SK-N-SH (cell line): ENCODE measurements at regions not wholly inside any gene's neighbourhood (a gene's known extent, or its start where the extent isn't known, plus 50 kb on each side); places are given as distances from the start of the nearest gene placed in this dataset.

Experiments used
- CTCF ChIA-PET: fragments of 300-600, 350-600 bp; formaldehyde crosslinking; extraction: SDS; loops from one replicate; lab custom pipeline; 2021; lab: Yijun Ruan, JAX
- POLR2A ChIA-PET: fragments of 350-600 bp; sonication (Branson Sonifier 250); formaldehyde crosslinking; extraction: SDS; loops from one replicate; lab custom pipeline; 2020; ENCODE audit warnings: antibody characterized with exemption, inconsistent platforms; lab: Yijun Ruan, JAX
- DNase-seq: peaks from one replicate; pipeline ENCODE4 v3.0.0; 2012
- H2AFZ ChIP-seq: fragments of 200-600 bp; sonication (generic); 2 replicates; pipeline ENCODE4 v1.8.1; 2016; ENCODE audit warnings: antibody characterized with exemption, mild to moderate bottlenecking, low read depth
- H3F3A ChIP-seq: fragments of 200-600 bp; sonication (generic); replicated peaks from 2 replicates; pipeline ENCODE3; 2016; ENCODE audit warnings: antibody characterized with exemption, mild to moderate bottlenecking; ENCODE audit not compliant: insufficient read depth
- H3K27ac ChIP-seq, 2 experiments: fragments of 200-500 bp in 1 of 2; fragments of 200-600 bp in 1 of 2; sonication (Bioruptor generic) in 1 of 2; sonication (generic), shearing (Covaris generic) in 1 of 2; 2 replicates each; pipeline versions ENCODE4 v1.5.1 to v1.6.1; 2014 to 2016; ENCODE audit warnings: low read depth in 2 of 2, inconsistent platforms in 1 of 2, low read length in 1 of 2, mild to moderate bottlenecking in 1 of 2, mixed read lengths in 1 of 2
- H3K27me3 ChIP-seq: fragments of 200-600 bp; sonication (generic), shearing (Covaris generic); 2 replicates; pipeline ENCODE4 v1.6.1; 2016; ENCODE audit warnings: mixed run types; ENCODE audit not compliant: insufficient read depth
- H3K36me3 ChIP-seq, 2 experiments: fragments of 200-500 bp in 1 of 2; fragments of 200-600 bp in 1 of 2; sonication (Bioruptor generic) in 1 of 2; sonication (generic) in 1 of 2; replicated peaks in 1 of 2; 2 replicates each; pipeline versions ENCODE3 to v1.5.1; 2014 to 2016; ENCODE audit warnings: low read length in 1 of 2, mild to moderate bottlenecking in 1 of 2; ENCODE audit not compliant: insufficient read depth in 2 of 2, control insufficient read depth in 1 of 2
- H3K4me1 ChIP-seq, 2 experiments: fragments of 200-500 bp in 1 of 2; fragments of 200-600 bp in 1 of 2; sonication (Bioruptor generic) in 1 of 2; sonication (generic), shearing (Covaris generic) in 1 of 2; 2 replicates each; pipeline versions ENCODE4 v1.5.1 to v1.6.1; 2014 to 2016; ENCODE audit warnings: low read depth in 1 of 2, low read length in 1 of 2, mixed run types in 1 of 2; ENCODE audit not compliant: insufficient read depth in 2 of 2, control insufficient read depth in 1 of 2
- H3K4me2 ChIP-seq: fragments of 200-600 bp; sonication (generic), shearing (Covaris generic); 2 replicates; pipeline ENCODE4 v1.6.1; 2017; ENCODE audit warnings: mixed run types
- H3K4me3 ChIP-seq, 2 experiments: fragments of 200-500 bp in 1 of 2; fragments of 200-600 bp in 1 of 2; sonication (Bioruptor generic) in 1 of 2; sonication (generic), shearing (Covaris generic) in 1 of 2; 2 replicates each; pipeline versions ENCODE4 v1.5.1 to v1.8.1; 2014 to 2016; ENCODE audit warnings: low read depth in 2 of 2, inconsistent platforms in 1 of 2, low read length in 1 of 2, mild to moderate bottlenecking in 1 of 2, mixed read lengths in 1 of 2, moderate library complexity in 1 of 2
- H3K79me2 ChIP-seq: fragments of 200-600 bp; sonication (generic); 2 replicates; pipeline ENCODE4 v1.8.1; 2017; ENCODE audit warnings: mild to moderate bottlenecking; ENCODE audit not compliant: insufficient read depth
- H3K9ac ChIP-seq: fragments of 200-600 bp; sonication (generic); 2 replicates; pipeline ENCODE4 v1.6.1; 2017; ENCODE audit warnings: mixed run types
- H3K9me2 ChIP-seq: fragments of 200-600 bp; sonication (generic); 2 replicates; pipeline ENCODE4 v1.6.1; 2017; ENCODE audit warnings: mixed run types
- H3K9me3 ChIP-seq: fragments of 200-600 bp; sonication (generic); 2 replicates; pipeline ENCODE4 v1.6.1; 2017; ENCODE audit warnings: mixed run types, mild to moderate bottlenecking, moderate library complexity
- H4K20me1 ChIP-seq: fragments of 200-600 bp; sonication (generic); 2 replicates; pipeline ENCODE4 v1.6.1; 2017; ENCODE audit warnings: mild to moderate bottlenecking, mixed run types; ENCODE audit not compliant: insufficient read depth
- CTCF ChIP-seq: fragments of 200-600 bp; sonication (generic); IDR thresholded peaks from 2 replicates; pipeline ENCODE4 v1.6.1; 2017; ENCODE audit warnings: antibody characterized with exemption, mild to moderate bottlenecking, moderate library complexity
- EP300 ChIP-seq, 2 experiments: IDR thresholded peaks; 2 replicates each; pipeline versions ENCODE4 v1.4.0 to v1.6.1; 2012; ENCODE audit warnings: borderline replicate concordance in 1 of 2, low read depth in 1 of 2, low read length in 1 of 2
- FOXJ3 ChIP-seq: sonication (generic); formaldehyde crosslinking; IDR thresholded peaks from 2 replicates; pipeline ENCODE4 v1.5.1; 2020; ENCODE audit warnings: mild to moderate bottlenecking, missing genetic modification reagents
- FOXM1 ChIP-seq: IDR thresholded peaks from 2 replicates; pipeline ENCODE4 v1.4.0; 2012; ENCODE audit warnings: low read depth, mild to moderate bottlenecking
- GABPA ChIP-seq: IDR thresholded peaks from 2 replicates; pipeline ENCODE4 v1.4.0; 2012; ENCODE audit warnings: low read depth, mild to moderate bottlenecking
- IRF3 ChIP-seq: fragments of 150-350 bp; IDR thresholded peaks from 2 replicates; pipeline ENCODE4 v1.6.1; 2016; ENCODE audit warnings: mild to moderate bottlenecking, low read depth, low read length
- JUND ChIP-seq: IDR thresholded peaks from 2 replicates; pipeline ENCODE4 v1.4.0; 2012
- MEF2A ChIP-seq: IDR thresholded peaks from 2 replicates; pipeline ENCODE4 v1.4.0; 2012; ENCODE audit warnings: low read depth, borderline replicate concordance
- MXI1 ChIP-seq: IDR thresholded peaks from 2 replicates; pipeline ENCODE4 v1.6.1; 2012; ENCODE audit warnings: mild to moderate bottlenecking, low read depth, low read length, improper control_type of control experiment
- RAD21 ChIP-seq: IDR thresholded peaks from 2 replicates; pipeline ENCODE4 v1.6.1; 2012; ENCODE audit warnings: mild to moderate bottlenecking, low read length
- REST ChIP-seq: IDR thresholded peaks from 2 replicates; pipeline ENCODE4 v1.6.1; 2012; ENCODE audit warnings: mild to moderate bottlenecking, low read depth, low read length, moderate library complexity
- SIN3A ChIP-seq: IDR thresholded peaks from 2 replicates; pipeline ENCODE4 v1.6.1; 2012; ENCODE audit warnings: low read depth, mild to moderate bottlenecking, low read length, moderate library complexity, borderline replicate concordance
- SMC3 ChIP-seq: IDR thresholded peaks from 2 replicates; pipeline ENCODE4 v1.6.1; 2012; ENCODE audit warnings: low read depth, low read length, improper control_type of control experiment
- TEAD4 ChIP-seq: IDR thresholded peaks from 2 replicates; pipeline ENCODE4 v1.4.0; 2012; ENCODE audit warnings: mild to moderate bottlenecking, borderline replicate concordance; ENCODE audit not compliant: insufficient read depth
- USF1 ChIP-seq: IDR thresholded peaks from 2 replicates; pipeline ENCODE4 v1.4.0; 2012; ENCODE audit warnings: low read depth, borderline replicate concordance
- USF2 ChIP-seq: fragments of 150-350 bp; IDR thresholded peaks from 2 replicates; pipeline ENCODE4 v1.6.1; 2017; ENCODE audit warnings: antibody characterized with exemption, low read length, low read depth, borderline replicate concordance
- YY1 ChIP-seq: IDR thresholded peaks from 2 replicates; pipeline ENCODE4 v1.4.0; 2012; ENCODE audit warnings: low read depth, mild to moderate bottlenecking
- ZBTB33 ChIP-seq: IDR thresholded peaks from 2 replicates; pipeline ENCODE4 v1.4.0; 2012; ENCODE audit warnings: low read depth, borderline replicate concordance
- WGBS: methylation state at CpG from one replicate; pipeline ENCODE4 v1.1.6; 2017; ENCODE audit warnings: low lambda C conversion rate; 5-methylcytosine and 5-hydroxymethylcytosine counted together

- no peaks in the 10 kb centered on the region for H3K79me2 ChIP-seq
- H4K20me1 ChIP-seq: no peaks in the 10 kb centered on the region
- H3K27ac ChIP-seq: no peak overlapping the region
- H3F3A ChIP-seq: no peaks in the 10 kb centered on the region
- CTCF ChIA-PET: interaction anchor here (1.2 kb wide), 1 partner anchor 10 kb away, joined by 3 read pairs; no protein-coding TSS in a partner anchor
- no peaks in the 10 kb centered on the region for H3K9me3 ChIP-seq
- no peak overlapping the region for H3K4me3 ChIP-seq
- H3K9me2 ChIP-seq: no peaks in the 10 kb centered on the region
- H3K27me3 ChIP-seq: no peaks in the 10 kb centered on the region
- no peaks in the 10 kb centered on the region for H3K36me3 ChIP-seq
- no peak overlapping the region for H3K4me2 ChIP-seq
- POLR2A ChIA-PET: no interaction called here
- H3K4me1 ChIP-seq: no peaks in the 10 kb centered on the region
- TF ChIP-seq SIN3A: no peak
- no peak for TF ChIP-seq YY1
- TF ChIP-seq MEF2A: no peak
- no peak for TF ChIP-seq MXI1
- no peak for TF ChIP-seq GABPA
- TF ChIP-seq SMC3: no peak
- TF ChIP-seq TEAD4: no peak
- TF ChIP-seq FOXM1: no peak
- TF ChIP-seq CTCF: no peak
- no peak for TF ChIP-seq JUND
- TF ChIP-seq, all 33 proteins: peak for 0
- Histone ChIP-seq H2AFZ (no peak overlapping the region), H3K9ac (no peak overlapping the region)
- DNase-seq: no peak
Measured at GRCh38 chr4:32340591-32340990, 1620.4 kb downstream of the PCDH7 start.

- H4K20me1 ChIP-seq: no peaks in the 10 kb centered on the region
- no peaks in the 10 kb centered on the region for H3K9me2 ChIP-seq
- H3K27ac ChIP-seq: no peak overlapping the region
- H3K4me2 ChIP-seq: no peak overlapping the region
- no peak overlapping the region for H2AFZ ChIP-seq
- no peak overlapping the region for H3K4me3 ChIP-seq
- no peaks in the 10 kb centered on the region for H3F3A ChIP-seq
- no peaks in the 10 kb centered on the region for H3K27me3 ChIP-seq
- H3K4me1 ChIP-seq: no peaks in the 10 kb centered on the region
- no peak for DNase-seq
- POLR2A ChIA-PET: no interaction called here
- WGBS: 0% methylated on average over 1 of the region's 1 CpG
- H3K79me2 ChIP-seq: no peaks in the 10 kb centered on the region
- no peak overlapping the region for H3K9ac ChIP-seq
- H3K36me3 ChIP-seq: no peaks in the 10 kb centered on the region
- H3K9me3 ChIP-seq: no peaks in the 10 kb centered on the region
- CTCF ChIA-PET: interaction anchor here (1.2 kb wide), 1 partner anchor 10 kb away, joined by 3 read pairs; no protein-coding TSS in a partner anchor
- TF ChIP-seq ZBTB33 (no peak), JUND (no peak), FOXJ3 (CRISPR knock-in tag) (no peak), IRF3 (no peak), USF2 (no peak), EP300 (IDR thresholded peaks at IDR 0.05; ENCODE audit: borderline replicate concordance in 1 of 2, low read depth in 1 of 2, low read length in 1 of 2) (no peak), RAD21 (no peak), REST (no peak), USF1 (no peak)
Measured at GRCh38 chr4:32341342-32341741, 1621.2 kb downstream of the PCDH7 start.
